Activated gamma-delta T cell treated with Interleukin-2 at 50 U/mL for 16 hours (primary cell): ENCODE measurements at regions not wholly inside any gene's neighbourhood (a gene's known extent, or its start where the extent isn't known, plus 50 kb on each side); places are given as distances from the start of the nearest gene placed in this dataset.
"Not testable (repeated sequence)": the region's sequence is repeated elsewhere in the genome, so short reads cannot be mapped to it uniquely, and the experiment has no call there.

Source experiments
- DNase-seq: peaks from one replicate; pipeline ENCODE4 v3.0.0-alpha.2; 2020

- not testable (repeated sequence) for DNase-seq
These were observed 101.0 kb upstream of the PTPN20 start for GRCh38 chr10:46810222-46810621.

DNA sequence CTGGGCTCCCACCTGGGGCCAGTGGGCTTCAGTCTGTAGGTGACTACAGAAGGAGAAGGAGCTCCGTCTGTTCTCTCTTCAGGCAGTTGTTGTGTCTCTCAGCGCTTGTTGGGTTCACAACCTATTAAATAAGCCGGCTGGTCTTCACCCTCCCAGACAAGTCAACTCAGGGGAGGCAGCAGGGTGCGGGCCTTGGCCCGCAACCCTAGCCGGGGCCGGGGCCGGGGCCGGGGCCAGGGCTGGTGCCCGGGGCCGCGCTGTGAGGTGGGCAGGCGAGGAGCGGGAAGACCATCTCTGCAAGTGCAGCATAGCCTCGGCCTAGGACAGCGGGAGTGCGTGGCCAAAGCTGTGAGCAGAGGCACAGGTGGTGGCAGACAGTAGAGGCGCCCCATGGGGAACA, 95.1 kb upstream of the PTPN20 start:
- DNase-seq = not testable (repeated sequence)

DNA sequence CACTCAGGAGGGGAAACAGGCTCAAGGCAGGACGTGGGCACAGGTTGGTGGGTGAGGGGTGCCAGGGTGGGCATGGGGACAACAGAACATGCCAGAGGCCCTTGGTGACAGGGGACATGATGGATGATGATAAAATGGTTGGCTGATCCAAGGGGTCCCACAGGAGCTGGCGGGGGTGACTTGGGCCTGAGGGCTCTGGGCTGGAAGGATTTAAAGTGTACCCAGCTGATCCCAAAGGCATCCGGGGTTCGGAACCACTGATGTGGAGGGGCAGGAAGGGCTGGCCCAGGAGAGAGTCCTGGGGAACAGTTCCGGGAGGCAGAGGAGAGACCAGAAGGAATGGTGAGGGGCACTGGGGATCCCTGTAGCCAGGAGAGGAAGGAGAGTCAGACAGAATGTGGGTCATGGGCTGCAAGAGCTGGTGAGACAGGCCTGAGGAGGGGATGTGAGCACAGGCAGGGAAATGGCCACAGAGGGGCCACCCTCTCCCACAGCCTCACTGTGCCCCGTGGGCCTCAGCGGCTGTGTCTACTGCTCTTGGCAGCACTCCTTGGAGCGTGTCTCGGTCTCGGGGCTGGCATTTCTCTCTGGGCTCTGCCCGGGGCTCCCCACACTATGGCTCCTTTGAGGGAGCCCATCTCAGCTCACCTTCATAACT, 70.7 kb upstream of the PTPN20 start:
- not testable (repeated sequence) for DNase-seq

DNA sequence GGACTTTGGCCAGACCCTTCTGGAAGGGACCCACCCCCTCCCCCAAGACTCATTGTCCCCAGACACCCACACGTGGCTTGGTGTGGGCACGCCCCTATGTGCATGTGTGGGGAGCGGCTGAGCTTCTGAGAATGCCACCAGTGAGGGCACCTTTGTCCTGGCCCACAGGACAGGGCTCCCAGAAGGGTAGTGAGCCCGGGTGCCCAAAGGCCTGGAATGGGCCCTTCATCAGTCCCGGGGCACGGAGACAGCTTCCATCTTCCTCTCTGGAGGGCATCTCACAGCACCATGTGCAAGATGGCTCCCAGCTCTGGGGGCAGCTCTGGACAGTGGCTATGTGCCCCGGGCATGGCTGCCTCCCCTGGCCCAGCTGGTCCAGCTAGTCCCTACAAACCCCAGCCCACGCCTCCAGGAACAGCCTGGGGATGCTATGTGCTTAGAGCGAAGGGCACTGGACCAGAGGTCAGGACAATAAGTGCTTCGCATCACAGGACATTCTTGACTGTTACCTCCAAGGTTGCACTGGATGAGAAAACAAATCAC, 70.1 kb upstream of the PTPN20 start:
- DNase-seq = not testable (repeated sequence)

DNA sequence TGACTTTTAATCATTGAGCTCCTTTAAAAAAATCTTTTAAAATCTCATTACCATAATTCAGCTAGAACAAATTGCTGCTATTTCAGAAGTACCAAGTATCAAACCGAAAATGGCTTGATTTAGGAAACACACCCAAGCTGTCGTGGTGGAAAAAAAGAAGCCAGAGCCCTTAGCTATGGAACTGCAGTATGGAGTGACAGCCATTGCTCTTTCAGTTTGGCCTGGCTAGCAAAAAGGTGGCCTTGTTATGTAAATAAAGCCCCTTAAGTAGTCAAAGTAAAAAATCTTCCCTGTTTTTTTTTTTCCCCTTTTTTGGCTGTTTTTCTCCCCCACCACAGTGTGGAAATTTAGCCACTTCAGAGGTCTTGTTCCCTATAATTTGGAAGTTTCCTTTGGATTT, 66.0 kb upstream of the PTPN20 start:
- not testable (repeated sequence) for DNase-seq

- DNase-seq = not testable (repeated sequence)
These were observed 65.6 kb upstream of the PTPN20 start for GRCh38 chr10:46845640-46846039.

DNA sequence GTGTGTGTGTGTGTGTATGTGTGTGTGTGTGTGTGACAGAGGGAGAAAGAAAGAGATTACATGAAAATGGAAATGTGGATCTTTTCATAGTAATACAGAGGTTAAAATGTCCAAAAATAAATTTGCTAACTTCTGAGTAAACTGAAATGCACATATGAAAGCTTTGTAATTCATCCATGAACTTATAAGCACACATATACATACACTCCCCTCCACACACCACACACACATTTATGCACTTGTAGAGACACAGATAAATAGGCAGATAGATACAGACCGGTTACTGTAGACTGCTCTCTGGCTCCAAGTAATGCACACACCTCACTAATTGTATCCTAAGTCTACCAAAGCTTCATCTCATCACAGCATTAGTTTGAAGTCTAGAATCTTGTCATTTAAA, 50.5 kb upstream of the PTPN20 start:
- DNase-seq = not testable (repeated sequence)
